Skin epidermis (tissue), 12 donors: ENCODE measurements at regions not wholly inside any gene's neighbourhood (a gene's known extent, or its start where the extent isn't known, plus 50 kb on each side); places are given as distances from the start of the nearest gene placed in this dataset.
"Not testable (repeated sequence)": the region's sequence is repeated elsewhere in the genome, so short reads cannot be mapped to it uniquely, and the experiment has no call there.

Experiments used
- H3K27ac ChIP-seq, 21 experiments: fragments of 200-600 bp; sonication (generic) in 11 of 21; one replicate each; pipeline ENCODE4 v1.5.0; 2020; ENCODE audit warnings: mild to moderate bottlenecking in 3 of 21, inconsistent platforms in 2 of 21, moderate library complexity in 2 of 21
- H3K4me3 ChIP-seq, 7 experiments: fragments of 200-600 bp; sonication (generic) in 2 of 7; one replicate each; pipeline ENCODE4 v1.5.0; 2020; ENCODE audit warnings: inconsistent platforms in 2 of 7, mild to moderate bottlenecking in 2 of 7, moderate library complexity in 1 of 7

DNA sequence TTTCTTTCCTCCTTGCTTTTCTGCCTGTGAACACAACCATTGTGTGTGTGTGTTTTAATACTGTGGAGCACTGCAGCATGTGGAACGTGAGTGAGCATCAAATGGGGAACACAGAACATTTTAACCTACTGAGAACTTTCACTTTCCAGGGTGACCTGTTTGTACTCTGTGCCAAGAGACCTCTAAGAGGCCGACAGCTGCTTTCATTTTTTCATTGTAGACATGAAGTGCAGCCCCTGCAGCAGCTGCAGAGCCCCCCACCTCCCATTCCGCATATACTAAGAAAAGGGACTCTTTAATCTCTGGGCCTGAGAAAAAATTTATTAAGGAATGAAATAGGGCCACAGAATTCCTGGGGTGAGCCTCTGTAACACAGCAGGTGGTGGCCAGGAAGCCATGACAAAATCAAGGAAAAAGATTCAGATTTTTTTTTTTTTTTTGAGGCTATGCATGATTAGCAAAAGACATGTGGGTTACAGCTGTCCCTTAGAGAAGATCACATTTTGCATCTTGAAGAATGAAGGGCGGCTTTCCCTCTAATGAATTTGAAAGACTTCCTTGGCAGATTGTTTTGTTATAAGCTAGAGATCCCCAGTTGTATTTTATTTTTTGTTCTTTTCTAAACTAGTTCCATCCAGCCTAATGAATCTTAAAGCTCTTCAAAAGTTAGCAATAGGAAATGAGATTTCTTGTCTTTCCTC, 503.4 kb downstream of the CD109 start:
- H3K27ac ChIP-seq, result no peak overlapping the region
- no peak overlapping the region for H3K4me3 ChIP-seq

DNA sequence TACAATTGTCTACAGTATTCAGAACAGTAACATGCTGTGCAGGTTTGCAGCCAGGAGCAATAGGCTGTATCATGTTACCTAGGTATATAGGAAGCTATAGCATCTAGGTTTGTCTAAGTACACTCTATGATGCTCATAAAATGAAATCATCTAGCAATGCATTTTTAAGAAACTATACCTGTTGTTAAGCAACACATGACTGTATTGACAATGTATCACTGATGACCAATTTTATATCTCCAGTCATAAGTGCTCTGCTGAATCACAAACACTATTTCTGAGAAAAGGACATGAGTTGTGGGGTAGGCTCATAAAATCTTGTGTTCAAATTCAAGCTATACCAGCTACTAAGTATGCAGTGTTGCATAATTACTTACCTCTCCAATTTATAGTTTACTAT, 501.3 kb downstream of the CD109 start:
- no peak overlapping the region for H3K4me3 ChIP-seq

DNA sequence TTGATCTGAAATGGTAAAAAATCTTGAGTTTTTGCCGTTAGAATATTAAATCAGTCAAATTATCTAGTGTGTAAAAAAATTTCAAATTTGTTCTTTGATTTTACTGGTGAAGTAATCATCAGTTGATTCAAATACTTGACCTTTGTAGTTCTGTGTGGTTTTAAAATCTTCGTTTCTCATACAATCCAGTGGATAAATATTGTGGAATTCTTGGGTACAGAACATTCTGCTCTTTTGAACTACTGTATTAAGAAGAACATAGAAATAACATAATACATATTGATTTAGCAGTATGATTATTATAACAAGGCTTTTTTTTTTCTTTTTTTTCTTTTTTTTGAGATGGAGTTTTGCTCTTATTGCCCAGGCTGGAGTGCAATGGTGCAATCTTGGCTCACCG, 491.8 kb downstream of the CD109 start:
- no peak overlapping the region for H3K4me3 ChIP-seq
- peak overlapping the region in 1 of 21 experiments; percentile 43 for H3K27ac ChIP-seq

More for the DNA sequence above, 501.3 kb downstream of the CD109 start:
- no peak overlapping the region for H3K27ac ChIP-seq

DNA sequence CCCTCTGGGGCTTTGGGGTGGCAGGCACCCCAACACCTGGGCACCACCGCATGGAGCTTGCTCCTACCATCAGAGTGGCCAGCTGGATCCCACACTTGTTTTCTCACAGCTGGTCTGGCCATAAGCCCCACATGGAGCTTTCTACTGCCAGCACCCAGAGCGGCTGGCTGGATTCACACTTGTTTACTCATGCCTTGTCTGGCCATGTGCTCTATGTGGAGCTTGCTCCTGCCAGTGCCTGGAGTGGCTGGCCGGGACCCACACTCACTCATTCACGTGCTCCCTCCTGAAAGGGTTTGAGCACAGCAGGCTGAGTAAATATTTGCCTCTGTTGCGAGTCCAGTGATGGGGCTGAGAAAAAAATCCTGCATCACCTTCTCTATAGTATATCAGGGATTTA, 487.0 kb downstream of the CD109 start:
- Histone ChIP-seq H3K27ac (no peak overlapping the region), H3K4me3 (no peak overlapping the region)

DNA sequence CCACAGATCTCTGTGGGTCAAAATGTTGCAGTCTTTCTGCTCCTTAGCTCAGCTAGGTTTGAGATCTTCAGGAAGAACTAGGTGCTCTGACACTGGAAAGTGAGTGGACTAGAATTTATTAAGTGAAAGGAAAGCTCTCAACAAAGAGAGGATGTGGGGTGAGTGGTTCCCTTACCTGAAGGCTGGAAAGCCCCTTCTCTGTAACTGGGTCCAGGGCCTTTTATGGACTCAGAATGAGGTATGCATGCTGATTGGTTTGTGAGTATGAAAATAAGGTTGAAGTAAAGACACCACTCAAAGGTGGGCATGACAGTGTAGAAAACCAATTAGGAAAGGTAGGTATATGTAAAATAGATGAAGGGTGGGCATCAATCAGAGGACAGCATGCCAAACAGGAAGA, 485.5 kb downstream of the CD109 start:
- H3K27ac ChIP-seq, result no peak overlapping the region
- H3K4me3 ChIP-seq, result no peak overlapping the region

DNA sequence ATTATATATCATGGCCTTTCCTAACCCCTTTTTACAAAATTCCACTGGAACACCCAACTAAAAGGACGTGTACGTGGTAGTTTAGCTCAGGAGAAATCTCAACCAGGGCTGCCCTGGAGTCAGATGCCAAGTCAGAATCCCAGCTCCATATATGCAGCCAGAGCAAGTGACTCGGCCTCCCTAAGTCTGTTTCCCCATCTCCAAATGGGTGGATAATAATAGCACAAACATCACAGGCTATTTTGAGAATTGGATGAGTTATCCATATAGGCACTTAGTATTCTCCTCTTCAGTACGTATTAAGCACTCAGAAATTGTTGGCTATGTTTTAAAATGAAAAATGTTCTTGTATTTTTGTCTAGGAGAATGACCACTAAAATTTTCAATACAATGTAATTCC, 481.5 kb downstream of the CD109 start:
- Histone ChIP-seq H3K27ac (no peak overlapping the region), H3K4me3 (no peak overlapping the region)

DNA sequence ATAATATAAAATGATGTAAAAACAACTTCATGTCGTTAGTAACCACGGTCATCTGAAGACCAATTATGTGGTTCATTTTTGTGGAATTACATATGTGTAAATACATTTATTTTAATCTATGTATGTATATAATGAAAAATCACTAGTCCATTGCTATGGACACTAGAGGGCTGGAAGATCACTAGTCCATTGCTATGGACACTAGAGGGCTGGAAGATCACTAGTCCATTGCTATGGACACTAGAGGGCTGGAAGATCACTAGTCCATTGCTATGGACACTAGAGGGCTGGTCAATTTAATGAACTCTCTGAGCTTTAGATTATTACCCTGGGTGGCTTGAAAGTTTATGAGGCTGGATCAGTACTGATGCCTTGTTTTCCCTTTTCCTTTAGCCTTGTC, 474.5 kb downstream of the CD109 start:
- H3K27ac ChIP-seq, H3K4me3 ChIP-seq: not testable (repeated sequence)

DNA sequence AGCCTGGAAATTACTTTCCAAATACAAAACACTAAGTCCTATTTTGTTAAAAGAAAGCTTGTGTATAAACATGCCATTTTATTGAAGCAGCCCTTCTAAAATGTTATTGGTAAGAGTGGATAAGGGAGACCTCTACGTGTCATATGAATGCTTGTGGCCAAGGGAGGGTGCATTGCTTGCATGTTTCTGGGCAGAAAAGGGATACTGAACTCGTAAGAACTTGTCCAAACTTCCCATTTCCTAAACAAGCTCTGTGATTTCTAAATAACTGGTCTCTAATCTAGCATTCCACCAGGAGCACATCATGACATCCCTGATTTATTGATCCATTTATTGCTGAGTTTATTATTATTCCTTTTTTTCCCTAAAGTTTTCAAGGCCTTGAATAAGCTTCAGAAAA, 474.1 kb downstream of the CD109 start:
- H3K27ac ChIP-seq, result no peak overlapping the region

DNA sequence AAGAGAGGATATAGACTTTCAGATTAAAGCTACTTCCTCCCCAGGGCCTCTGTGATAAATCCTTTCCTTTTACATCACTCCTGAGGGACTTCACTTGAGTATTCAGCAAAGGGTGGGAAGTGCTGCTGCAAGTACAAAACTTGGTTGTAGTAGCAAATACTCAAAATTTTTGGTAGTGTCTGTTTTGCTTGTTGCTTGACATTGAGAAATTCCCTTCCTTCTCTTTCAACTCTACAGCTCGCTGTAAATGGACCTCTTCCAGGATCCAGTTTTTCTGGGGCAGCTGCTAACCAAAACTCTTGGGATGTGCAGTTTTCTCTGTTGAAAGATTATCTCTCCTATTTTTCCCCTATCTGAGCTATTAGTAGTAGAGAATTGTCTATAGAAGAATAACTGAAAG, 472.0 kb downstream of the CD109 start:
- Histone ChIP-seq H3K4me3 (no peak overlapping the region), H3K27ac (no peak overlapping the region)

More for the DNA sequence above, 474.1 kb downstream of the CD109 start:
- no peak overlapping the region for H3K4me3 ChIP-seq

DNA sequence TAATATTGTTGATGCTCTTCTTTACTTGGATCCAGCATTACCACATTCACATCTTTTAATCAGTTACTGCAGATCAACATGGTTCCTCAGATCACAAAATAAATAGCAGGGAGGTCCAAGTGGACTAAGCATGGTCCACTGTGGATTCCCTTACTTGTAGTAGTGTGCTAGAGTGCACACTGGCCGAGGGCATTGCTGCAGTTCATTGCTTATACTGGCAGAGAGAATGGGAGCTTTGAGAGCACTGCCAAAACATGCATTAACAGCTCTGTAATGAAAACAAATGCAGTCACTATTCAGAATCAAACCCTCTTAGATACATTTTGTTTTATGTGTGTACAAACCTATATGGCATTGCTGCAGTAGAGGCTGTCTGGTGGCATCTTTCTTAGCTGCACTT, 471.5 kb downstream of the CD109 start:
- Histone ChIP-seq H3K4me3 (no peak overlapping the region), H3K27ac (no peak overlapping the region)

DNA sequence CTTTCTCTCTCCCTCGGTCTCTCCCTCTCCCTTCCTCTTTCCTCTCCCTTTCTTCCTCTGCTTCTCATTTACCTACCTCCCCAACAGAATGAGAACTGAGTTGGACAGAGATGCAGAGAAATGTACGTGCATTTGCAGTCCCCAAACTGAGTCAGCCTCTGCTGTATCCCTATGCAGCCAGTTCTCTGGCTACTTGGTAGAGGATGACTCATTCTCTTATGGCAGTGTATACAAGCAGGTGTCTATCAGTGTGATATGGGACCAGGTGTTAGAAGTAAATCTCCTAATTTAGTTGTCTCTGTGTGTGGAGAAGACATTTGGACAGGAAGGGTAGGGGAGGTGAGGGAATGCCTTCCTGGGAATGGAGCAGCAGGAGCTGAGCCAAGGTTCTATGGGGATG, 470.8 kb downstream of the CD109 start:
- Histone ChIP-seq H3K27ac (no peak overlapping the region), H3K4me3 (no peak overlapping the region)

DNA sequence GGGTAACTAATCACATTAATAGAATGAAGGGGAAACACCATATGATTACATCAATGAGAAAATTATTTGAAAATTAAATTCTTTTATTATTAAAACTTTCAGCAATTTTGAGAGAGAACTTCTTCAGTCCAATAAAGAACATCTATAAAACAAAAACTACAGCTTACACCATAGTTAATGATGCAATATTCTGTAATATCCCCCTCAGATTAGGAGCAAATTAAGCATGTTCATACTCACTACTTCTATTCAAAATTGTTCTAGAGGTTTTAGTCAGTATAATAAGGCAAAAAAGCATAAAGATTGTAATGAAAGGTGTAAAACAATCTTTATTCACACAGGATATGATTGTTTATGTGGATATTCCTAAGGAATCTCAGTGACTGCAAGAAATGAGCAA, 465.4 kb downstream of the CD109 start:
- H3K4me3 ChIP-seq, result no peak overlapping the region
- H3K27ac ChIP-seq, result no peak overlapping the region

DNA sequence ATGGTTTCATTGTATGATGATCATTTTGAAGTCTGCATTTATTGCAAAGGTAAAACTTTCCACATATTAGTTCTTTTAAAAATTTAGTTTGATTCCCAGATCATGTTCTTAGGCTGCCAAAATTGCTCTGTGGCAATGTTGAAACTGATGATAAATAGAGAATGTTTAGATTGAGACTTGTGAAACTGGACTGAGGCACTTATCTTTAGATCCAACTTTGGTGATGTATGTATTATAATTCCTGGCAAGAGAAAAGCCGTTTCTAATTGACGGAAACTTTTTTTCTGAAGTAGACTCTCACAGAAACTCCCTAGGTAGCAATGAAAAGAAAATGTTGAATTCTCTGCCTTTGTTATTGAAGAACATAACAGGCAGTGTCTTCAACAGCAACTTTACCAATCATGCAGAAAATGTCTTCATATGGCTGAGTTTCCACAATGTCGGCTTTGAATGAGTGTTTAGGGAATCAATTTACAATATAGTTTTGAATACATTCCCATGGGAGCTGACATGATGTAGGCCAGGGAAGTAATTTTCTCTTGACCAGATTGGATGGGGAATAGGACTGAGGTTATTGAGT, 456.2 kb downstream of the CD109 start:
- Histone ChIP-seq H3K27ac (no peak overlapping the region), H3K4me3 (no peak overlapping the region)

DNA sequence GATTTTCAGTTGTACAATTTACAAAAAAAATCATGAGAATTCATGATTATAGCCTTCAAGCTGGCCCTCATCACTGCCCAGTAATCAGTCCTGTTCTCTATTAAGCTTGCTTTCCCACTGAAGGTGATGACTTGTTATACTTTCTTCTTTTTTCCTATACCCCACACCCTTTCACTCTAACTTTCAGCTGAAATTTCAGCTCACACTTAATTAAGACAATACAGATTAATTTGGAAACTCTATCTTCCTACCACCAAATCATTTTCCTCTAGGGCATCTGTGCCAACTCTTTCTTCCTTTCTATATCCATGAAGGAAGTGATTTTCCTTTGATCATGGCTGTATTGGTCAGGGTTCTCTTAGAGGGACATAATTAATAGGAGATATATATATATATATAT, 449.9 kb downstream of the CD109 start:
- Histone ChIP-seq H3K27ac (no peak overlapping the region), H3K4me3 (no peak overlapping the region)

DNA sequence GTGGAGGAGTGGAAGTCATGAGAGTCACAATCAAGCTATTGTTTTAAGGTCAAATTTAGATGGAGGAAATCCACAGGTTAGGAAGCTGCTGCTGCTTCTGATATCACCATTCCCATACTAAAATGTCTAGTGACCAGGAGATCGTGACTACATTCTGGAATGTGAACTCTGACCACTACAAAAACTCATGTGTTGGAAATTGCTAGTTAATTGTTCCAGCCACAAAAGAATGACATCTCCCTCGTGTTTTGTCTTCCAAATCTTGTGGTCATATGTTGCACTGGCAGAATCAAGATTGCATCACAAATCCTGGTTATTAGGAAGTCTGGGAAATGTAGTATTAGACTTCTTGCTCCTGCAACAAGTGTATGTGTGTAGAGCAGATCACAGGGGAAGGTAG, 441.9 kb downstream of the CD109 start:
- no peak overlapping the region for H3K4me3 ChIP-seq
- no peak overlapping the region for H3K27ac ChIP-seq

DNA sequence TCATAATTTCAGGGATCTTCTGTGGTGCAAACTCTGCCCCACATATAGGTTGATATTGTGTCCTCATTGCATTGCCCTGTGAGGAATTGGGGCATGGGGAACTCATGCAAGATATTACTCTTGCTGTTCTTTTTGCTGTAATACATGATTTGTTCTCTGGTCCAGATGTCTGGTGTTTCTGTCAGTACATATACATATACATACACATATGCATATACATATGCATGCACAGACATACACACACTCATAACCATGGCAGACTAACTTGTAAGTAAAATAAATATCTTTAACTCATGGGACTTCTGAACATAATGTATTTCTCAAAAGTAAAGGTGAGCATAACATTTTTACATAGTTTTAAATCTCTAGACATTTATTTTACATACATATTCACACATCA, 438.3 kb downstream of the CD109 start:
- Histone ChIP-seq H3K4me3 (no peak overlapping the region), H3K27ac (no peak overlapping the region)

DNA sequence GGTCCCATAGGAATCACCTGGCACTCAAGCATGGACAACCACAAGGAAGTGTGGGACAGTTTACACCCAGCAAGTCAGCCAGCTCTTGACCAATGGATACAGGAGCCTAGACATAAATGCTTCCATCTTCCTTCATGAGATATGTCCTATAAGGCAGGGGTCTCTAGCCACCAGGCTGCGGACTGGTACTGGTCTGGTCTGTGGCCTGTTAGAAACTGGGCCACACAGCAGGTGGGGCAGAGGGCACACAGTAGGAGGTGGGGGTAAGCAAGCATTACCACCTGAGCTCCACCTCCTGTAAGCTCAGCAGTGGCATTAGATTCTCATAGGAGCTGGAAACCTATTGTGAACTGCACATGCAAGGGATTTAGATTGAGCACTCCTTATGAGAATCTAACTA, 437.1 kb downstream of the CD109 start:
- Histone ChIP-seq H3K27ac (no peak overlapping the region), H3K4me3 (no peak overlapping the region)

DNA sequence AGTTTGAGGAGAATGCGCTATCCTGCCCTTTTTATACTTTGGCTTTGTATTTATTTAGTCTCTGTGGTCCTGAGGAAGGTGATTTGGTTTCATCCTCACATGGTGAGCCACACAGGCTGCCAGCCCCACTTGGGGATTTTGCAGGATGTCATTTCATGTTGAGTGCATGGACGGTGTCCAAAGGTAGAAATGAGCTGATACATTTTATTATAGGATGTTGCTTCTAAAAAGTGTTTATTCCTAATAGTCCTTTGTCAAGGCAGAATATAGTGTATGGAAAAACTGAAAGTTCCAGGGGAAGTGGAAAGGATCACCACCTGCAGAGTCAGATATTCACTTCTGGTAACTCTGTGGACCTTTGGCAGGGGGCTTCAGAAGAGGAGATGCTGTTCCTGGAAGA, 434.6 kb downstream of the CD109 start:
- no peak overlapping the region for H3K4me3 ChIP-seq
- no peak overlapping the region for H3K27ac ChIP-seq

DNA sequence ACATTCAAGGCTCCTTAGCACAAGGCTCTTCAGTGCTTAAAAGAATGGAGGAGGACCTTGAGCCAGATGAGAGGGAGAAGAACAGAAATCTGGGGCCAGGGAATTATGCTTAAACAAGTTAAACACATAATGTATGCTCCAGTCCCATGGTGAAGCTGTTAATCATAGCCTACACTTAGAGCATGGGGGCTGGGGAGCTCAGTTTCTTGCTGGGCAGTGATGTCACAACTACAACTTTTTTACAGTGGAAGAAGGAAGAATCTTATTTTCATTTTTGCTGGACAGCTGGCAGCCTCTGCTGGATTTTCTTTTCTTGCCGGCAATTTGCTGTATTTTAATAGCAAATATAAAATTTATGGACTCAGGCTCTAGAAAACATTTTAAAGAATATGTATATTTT, 432.5 kb downstream of the CD109 start:
- H3K27ac ChIP-seq, result no peak overlapping the region
- H3K4me3 ChIP-seq, result no peak overlapping the region

DNA sequence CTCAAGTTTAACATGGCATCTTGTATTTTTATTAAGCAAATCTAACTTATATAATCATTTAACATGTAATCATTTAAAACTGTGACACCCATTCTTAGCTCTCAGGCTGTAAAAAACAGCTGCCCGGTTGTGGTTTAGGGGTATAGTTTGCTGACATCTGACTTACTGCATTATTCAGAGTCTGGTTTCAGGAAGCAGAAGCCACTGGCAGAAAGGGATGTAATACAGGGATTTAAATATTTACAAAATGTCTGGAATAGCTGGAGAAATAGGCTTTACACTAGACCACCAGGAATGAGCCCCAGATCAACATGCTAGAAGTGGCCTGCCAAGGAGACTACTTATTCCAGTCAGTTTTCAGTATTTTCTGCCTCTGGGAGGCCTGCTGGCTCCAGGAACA, 421.1 kb downstream of the CD109 start:
- no peak overlapping the region for H3K4me3 ChIP-seq
- H3K27ac ChIP-seq, result no peak overlapping the region

DNA sequence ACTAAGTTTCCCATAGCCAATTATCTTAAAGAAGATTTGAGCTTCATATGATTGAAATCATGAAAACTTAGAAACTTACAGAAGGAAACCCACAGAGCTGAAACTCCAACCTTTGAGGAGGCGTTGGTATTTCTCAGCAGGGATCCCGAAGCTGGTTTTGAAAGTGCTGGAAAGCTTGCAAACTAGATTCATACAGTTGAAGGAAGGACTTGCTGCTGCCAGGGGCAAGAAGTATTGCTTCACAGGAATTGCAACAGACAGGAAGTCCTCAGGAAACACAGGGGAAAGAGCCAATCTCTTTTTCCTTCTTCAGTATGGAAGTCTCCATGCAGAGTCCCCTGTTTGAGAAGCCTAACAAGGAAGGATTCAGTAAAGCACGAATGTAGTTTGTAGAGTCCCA, 419.7 kb downstream of the CD109 start:
- H3K27ac ChIP-seq, result no peak overlapping the region
- no peak overlapping the region for H3K4me3 ChIP-seq

DNA sequence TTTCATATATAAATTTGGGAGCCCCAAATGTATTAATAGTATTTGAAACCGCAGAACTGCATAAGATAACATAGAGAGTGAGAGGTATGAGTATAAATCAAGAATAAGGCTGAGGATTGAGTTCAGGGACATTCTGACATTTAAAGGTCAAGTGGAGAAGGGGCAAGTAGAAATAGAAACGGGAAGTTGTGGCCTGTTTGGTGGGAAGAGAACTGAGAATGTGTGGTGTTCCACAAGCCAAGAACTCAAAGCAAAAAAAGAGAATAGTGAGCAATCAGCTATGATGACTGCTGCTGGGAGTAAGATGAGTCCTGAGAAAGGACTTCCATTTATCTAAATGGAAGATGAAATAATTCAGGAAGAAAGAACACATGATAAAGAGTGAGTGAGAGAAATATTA, 418.4 kb downstream of the CD109 start:
- H3K4me3 ChIP-seq, result no peak overlapping the region
- no peak overlapping the region for H3K27ac ChIP-seq
